HG02840 (cell line): ENCODE measurements at regions not wholly inside any gene's neighbourhood (a gene's known extent, or its start where the extent isn't known, plus 50 kb on each side); places are given as distances from the start of the nearest gene placed in this dataset.

Experiments
- ATAC-seq: cut with Tn5 transposase; IDR thresholded peaks from one replicate; pipeline ENCODE4 v1.9.1; 2021; ENCODE audit warnings: mild to moderate bottlenecking, moderate library complexity, moderate number of reproducible peaks; ENCODE audit not compliant: unreplicated experiment, low FRiP score

- no peak for ATAC-seq
Measured at GRCh38 chr18:72102412-72102811, 441.7 kb downstream of the CBLN2 start.

GRCh38 chr18:72100465-72101004, 443.6 kb downstream of the CBLN2 start:
- no peak for ATAC-seq

DNA sequence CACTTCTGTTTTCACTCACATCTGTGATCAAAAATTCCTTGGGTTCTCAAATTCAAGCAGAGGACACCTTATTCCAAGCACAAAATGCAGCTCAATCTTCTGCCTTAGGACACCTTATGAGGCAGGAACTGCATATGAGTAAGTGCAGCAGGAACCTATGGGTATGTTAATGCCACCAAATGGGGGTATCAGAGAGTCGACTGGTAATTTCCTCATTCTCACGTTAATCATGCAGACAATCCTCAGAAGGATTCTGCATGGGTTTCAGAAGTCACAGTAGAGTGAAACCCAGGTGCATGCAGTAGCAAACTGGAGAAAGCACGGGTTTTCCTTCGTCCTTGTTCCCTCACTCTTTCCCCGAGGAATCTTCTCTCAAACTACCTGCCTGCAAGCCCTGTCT, 452.8 kb downstream of the CBLN2 start:
- ATAC-seq = no peak

DNA sequence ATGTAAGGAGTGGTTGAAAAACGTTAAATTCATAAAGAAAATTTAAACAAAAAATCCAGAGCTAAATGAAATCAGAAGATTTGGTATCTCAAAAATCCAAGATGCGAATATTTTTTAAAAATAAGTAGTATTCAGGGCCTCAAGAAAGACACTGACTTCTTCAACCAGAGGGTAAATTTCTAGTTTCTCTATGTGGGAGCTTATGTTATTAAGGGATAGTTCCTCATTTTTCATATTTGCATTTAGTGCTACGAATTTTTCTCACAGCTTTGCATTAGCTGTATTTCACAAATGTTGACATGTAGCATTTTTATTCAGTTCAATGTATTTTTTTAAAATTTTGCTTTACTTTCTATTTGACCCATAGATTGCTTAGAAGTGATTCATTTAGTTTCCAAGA, 454.7 kb downstream of the CBLN2 start:
- ATAC-seq = no peak

DNA sequence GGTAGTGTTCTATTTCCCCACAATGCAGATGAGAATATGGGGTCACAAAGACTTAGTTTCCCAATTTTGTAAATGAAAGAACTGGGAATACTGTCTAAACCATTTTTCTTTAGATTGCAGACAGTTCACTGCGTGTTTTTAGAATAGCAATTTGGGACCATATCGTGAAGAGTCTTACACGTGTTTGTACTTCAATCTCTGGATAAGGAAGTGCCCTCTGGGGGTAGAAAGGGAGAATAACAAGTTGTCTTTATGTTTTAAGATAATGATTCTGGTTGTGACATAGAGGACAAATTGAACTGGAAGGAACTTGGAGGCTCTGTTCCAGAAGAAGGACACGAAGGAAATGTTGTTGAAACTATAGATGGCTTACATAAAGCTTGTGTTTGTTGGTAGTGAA, 457.7 kb downstream of the CBLN2 start:
- no peak for ATAC-seq

DNA sequence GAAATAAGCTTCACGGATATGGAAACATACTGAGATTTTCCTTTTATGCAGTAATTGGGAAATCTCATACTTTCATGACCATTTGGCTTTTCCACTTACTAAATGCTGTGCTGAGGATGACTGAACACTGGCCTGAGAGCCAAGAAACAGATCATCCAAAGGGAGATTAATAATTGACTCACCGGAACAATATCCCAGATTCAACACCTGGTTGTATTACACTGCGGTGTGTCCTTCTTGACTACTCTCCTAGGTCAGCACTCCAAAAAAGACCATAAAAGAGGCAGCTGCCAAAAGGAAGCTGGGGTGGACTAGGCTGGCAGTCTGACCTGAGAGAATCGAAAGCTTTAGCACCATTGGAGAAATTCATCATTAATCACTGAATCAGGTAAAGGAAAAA, 469.1 kb downstream of the CBLN2 start:
- ATAC-seq = no peak

- no peak for ATAC-seq
Measured at GRCh38 chr18:72063001-72063400, 481.1 kb downstream of the CBLN2 start.

DNA sequence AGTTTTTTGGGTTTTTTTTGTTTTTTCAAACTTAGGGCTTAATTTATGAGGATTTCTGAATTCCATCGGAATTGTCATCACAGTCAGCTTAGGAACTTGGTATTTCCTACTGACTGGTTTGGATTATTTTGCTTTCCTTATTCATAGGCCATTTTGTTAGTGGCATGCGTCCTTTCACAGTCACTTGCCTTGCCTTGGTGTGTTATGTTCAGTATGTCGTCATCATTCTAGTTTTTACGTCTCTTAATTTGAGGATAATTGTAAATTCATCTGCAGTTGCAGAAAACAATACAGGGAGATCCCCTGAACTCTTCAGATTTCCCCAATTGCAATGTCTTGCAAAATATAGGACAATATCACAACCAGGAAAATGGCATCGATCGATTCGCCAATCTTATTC, 485.3 kb downstream of the CBLN2 start:
- ATAC-seq = no peak

DNA sequence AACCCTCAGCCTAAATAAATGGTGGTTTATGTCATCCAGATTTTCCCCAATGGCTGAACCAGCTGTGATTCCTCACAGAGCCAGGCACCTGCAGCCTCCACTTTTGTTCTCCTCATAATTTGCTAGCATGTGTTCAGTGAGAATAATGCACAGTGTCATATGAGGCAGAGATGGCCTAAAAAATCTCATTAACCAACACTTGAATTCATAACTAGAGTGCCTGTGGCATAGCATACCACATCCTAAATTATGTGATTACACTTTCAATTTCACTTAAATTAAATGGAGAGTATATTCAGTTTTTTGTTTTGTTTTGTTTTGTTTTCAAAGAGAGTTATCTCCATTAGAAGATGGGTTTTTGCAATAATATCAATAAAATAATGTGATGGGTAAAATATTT, 488.0 kb downstream of the CBLN2 start:
- ATAC-seq = no peak

GRCh38 chr18:72041313-72042032, 502.7 kb downstream of the CBLN2 start:
- ATAC-seq = no peak

DNA sequence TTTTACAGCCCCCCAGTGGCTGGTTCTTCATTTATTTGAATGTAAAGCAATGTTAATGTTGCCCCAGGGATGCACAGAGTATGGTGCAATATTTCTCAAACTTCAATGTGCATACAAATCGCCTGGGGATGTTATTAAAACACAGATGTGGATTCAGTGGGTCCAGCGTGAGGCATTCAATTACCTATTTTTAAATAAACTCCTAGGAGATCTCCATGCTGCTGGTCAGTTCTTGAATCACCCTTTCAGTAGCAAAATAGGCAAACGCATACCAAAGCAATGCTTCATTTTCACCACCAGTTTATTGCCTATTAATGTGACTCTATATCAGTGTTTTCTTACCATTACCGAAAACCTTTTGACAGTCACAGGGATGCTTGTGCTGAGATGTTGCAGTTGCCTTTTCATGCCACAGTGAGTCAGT, 530.7 kb downstream of the CBLN2 start:
- ATAC-seq = no peak

DNA sequence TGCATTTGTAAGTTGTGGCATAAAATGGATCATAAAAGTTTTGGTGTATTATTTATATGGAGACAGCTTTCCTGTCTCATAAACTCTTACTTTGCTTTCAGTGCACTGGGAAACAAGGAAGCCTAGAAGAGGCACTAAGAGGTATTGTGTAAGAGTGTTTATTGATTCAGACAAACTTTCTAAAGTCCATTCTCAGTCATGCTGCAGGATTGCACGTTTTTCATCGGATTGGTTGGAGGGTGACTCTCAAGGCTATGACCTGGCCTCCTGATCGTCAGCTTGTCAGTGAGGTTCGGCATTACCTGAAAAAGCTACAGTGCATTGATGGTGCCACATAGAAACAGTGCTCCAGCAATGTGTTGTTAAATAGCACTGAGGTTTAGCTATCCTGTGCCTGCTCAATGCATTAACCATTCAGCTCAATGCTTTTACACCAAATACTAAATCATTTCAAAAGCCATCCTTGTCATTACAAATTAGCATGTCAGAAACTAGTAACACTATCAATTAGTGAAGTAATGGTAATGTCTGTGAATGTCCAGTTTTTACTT, 545.5 kb downstream of the CBLN2 start:
- ATAC-seq = no peak

DNA sequence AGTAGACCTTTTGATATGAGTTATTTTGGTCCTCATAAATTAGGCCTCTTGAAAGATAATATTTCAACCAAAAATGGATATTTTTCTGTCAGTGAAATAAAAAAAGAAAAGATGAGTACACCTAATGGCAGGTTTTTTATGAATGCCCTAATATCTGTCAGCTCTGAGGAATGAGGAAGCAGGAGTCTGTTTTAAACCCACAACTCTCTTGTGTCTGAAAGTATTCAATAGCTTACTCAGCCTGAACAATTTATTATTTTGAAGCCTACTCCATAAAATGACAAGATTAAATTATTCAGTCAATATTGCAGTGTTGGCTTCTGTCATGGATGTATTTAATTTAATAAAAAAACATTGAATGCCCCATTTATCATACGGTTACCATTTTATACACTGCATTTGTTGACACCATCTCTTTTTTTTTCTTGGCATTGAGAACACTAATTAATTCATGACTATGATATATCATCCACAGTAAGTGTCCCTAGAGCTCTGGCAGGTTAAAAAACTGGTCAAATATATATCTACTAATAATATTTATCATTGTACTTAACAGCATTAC, 548.2 kb downstream of the CBLN2 start:
- ATAC-seq = no peak

- no peak for ATAC-seq
Measured at GRCh38 chr18:71994273-71994672, 549.9 kb downstream of the CBLN2 start.

DNA sequence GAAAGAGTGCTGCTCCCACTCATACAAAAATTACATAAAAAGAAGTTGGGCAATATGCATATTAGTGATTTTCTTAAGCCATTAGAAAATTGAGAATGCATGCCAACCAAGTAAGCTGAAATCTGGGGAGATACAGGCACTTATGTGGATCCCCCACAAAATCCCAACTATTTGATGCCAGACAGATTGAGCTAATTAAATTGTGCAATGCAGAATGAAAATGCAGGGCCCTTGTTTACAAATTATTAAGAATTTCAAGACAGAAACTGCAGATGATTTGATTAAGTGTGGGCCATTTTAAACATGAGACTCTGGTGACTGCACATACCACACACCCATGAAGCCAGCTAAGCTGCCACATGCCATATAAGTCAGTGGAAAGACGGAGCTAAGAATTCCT, 554.5 kb downstream of the CBLN2 start:
- ATAC-seq = no peak

GRCh38 chr18:71986351-71987050, 557.6 kb downstream of the CBLN2 start:
- ATAC-seq = no peak

DNA sequence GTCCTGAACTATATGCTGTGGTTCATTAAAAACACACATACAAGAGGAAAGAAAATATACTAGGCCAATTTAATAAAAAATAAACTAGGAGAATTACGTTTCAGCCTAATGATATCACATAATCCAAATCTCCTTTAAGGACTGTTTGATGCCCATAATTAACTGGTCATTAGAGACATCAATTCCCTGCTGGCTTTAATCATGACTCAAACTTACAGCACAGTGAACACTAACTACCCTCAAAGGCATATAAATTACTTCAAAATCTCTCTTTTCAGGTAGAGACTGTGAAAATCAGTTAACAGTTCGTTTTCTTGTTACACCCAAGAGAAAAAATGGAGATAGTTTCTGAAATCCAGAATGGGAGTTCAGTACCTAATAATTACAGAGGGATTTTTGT, 567.4 kb downstream of the CBLN2 start:
- no peak for ATAC-seq

GRCh38 chr18:71966791-71967190, 577.4 kb downstream of the CBLN2 start:
- ATAC-seq = no peak

DNA sequence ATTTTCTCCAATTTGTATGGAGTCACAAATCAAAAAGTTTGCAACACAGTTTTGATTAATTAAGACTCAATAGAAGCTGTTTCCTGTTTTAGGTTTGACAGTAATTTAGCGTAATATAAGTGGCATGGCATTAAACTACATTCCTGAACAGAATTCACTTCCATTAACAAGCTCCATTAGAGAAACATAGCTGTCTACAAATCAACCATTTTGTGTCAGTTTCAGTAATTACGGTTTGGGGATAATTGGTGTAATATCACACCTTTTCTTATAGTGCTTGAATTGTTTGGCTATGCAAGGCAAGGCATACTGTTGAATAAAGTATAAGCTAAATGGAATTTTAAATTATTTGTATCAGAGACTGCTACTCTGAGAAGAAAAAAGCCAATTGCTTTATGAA, 585.5 kb downstream of the CBLN2 start:
- ATAC-seq = no peak

DNA sequence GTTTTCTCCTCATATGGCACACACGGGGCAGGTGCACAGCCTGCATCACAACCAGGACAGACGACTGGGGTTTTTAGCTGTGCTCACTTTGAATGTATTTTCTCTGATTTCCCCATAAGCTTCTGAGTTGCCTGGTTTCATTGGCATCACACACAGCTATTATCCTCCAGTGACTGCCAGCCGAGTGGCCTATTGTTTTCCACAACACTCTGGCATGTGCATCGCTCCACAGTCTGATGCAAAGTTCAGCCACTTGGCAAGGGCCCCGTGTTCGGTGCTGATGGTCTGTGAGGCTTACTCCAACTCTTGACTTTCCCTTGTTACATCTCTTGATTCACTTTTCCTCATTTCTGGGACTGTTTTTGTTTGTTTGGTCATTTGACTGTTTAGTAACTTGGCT, 593.1 kb downstream of the CBLN2 start:
- ATAC-seq = no peak

DNA sequence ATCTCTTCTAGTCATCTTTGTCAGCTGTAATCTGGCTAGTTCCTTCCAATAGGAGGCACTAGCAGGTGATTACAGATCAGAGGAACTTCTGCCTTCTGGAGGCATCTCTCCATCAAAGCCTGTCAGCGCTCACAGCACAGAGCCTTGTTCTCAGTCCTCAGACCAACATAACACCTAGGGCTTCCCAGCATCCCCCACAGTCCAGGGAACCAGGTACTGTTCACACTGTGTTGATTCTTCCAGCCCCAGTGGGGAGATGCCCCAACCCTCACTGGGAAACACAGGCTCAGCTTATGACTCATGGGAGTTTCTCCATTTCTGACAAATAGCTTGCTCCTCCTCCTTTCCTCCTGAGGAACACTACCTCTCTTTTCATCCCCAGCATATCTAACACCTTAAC, 601.7 kb downstream of the CBLN2 start:
- no peak for ATAC-seq
